Spleen (tissue), 11 donors: ENCODE measurements at regions not wholly inside any gene's neighbourhood (a gene's known extent, or its start where the extent isn't known, plus 50 kb on each side); places are given as distances from the start of the nearest gene placed in this dataset.

Experiments used
- DNase-seq: peaks from one replicate; pipeline ENCODE4 v3.0.0-alpha.2; 2020
- H3K27ac ChIP-seq, 8 donors: fragments of 200-600 bp; sonication (generic) in 7 of 8; 1 replicate in 4 of 8; 2 replicates in 4 of 8; pipeline versions ENCODE4 v1.5.0 to v1.8.0; 2016 to 2021; ENCODE audit warnings: inconsistent platforms in 4 of 8, mild to moderate bottlenecking in 4 of 8, moderate library complexity in 1 of 8
- H3K27me3 ChIP-seq, 7 donors: fragments of 200-600 bp; sonication (generic) in 6 of 7; replicated peaks in 1 of 7; 1 replicate in 4 of 7; 2 replicates in 3 of 7; pipeline versions ENCODE4 v1.5.0 to v1.8.0; 2016 to 2021; ENCODE audit warnings: inconsistent platforms in 3 of 7, mild to moderate bottlenecking in 1 of 7
- H3K36me3 ChIP-seq, 6 donors: fragments of 200-600 bp; sonication (generic) in 5 of 6; 1 replicate in 4 of 6; 2 replicates in 2 of 6; pipeline versions ENCODE4 v1.5.0 to v1.8.0; 2016 to 2021; ENCODE audit warnings: inconsistent platforms in 2 of 6
- H3K4me1 ChIP-seq, 6 donors: fragments of 200-600 bp; sonication (generic) in 5 of 6; 1 replicate in 3 of 6; 2 replicates in 3 of 6; pipeline versions ENCODE4 v1.5.0 to v1.8.0; 2016 to 2021; ENCODE audit warnings: inconsistent platforms in 3 of 6
- H3K4me3 ChIP-seq, 8 donors: fragments of 200-600 bp; sonication (generic) in 7 of 8; 1 replicate in 4 of 8; 2 replicates in 4 of 8; pipeline versions ENCODE4 v1.5.0 to v1.8.0; 2016 to 2021; ENCODE audit warnings: inconsistent platforms in 4 of 8, mild to moderate bottlenecking in 4 of 8, moderate library complexity in 2 of 8
- H3K9me3 ChIP-seq, 8 donors: fragments of 200-600 bp; sonication (generic) in 7 of 8; 1 replicate in 4 of 8; 2 replicates in 4 of 8; pipeline versions ENCODE4 v1.5.0 to v1.8.0; 2016 to 2021; ENCODE audit warnings: inconsistent platforms in 4 of 8
- POLR2A ChIP-seq, 3 donors: fragments of 450-650 bp; IDR thresholded peaks; one replicate each; pipeline ENCODE4 v1.5.1; 2017; ENCODE audit warnings: antibody characterized with exemption in 3 of 3, mild to moderate bottlenecking in 1 of 3
- POLR2AphosphoS5 ChIP-seq, 3 donors: sonication (generic); formaldehyde crosslinking; IDR thresholded peaks; one replicate each; pipeline ENCODE4 v1.5.1; 2017; ENCODE audit warnings: antibody characterized with exemption in 3 of 3
- WGBS, 5 donors: extraction: QIAGEN DNeasy Blood & Tissue Kit in 3 of 5; methylation state at CpG; one replicate each; pipeline versions ENCODE4 v1.1.5 to v1.1.7; 2013 to 2018; 5-methylcytosine and 5-hydroxymethylcytosine counted together
- intact Hi-C: fragments of 100-400 bp; cut with DNase I; formaldehyde crosslinking; loops from one replicate; pipeline ENCODE4 v1.15.0; 2023; ENCODE audit warnings: low total_unique reads
- TF ChIP-seq, protein P1 (sequence below), 11 experiments: fragments of 200-600 bp in 7 of 11; fragments of 450-650 bp in 4 of 11; sonication (generic) in 4 of 11; IDR thresholded peaks in 8 of 11; conservative IDR thresholded peaks in 3 of 11; 1 replicate in 7 of 11; 2 replicates in 4 of 11; pipeline versions ENCODE4 v1.4.0 to v1.8.0; 2016 to 2021; ENCODE audit warnings: antibody characterized with exemption in 11 of 11, inconsistent platforms in 4 of 11, mild to moderate bottlenecking in 1 of 11
- donor health status: healthy with polysubstance abuse.
- donor health status: DM: no; HTN: no; CAD: no; lungs with moderate emphysema.
- donor health status: DM: no; HTN: no; CAD: no.
- donor health status: Bipolar disorder and iron deficiency.
- donor health status: healthy.
- donor health status: DM: no; HTN: no; CAD: no.
- donor health status: DM: yes; HTN: yes; CAD: no.

DNA sequence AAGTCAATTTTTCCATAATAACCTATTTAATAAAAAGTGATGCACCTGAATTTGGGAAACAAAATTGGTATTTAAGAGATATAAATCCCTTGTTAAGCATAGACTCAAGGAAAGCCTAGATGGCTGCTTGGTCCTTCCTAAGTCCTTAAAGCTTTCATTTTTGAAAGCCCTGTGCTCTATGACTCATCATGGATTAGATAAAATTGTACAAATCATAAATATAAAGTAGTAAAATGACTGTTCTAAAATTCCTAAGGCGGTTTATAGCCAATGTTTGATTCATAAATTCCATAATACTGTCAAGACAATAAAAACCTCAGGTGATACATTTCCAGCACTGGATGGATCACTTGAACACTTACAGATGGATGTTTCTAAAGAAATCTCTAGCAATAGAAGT lies 730.8 kb upstream of the EPHA6 start:
- Histone ChIP-seq H3K27me3 (no peaks in the 10 kb centered on the region), H3K9me3 (peaks cover 0 to 27% (median 2%) of the 10 kb centered on the region in 8 donors), H3K27ac (no peak overlapping the region), H3K4me3 (no peak overlapping the region), H3K36me3 (no peaks in the 10 kb centered on the region), H3K4me1 (no peaks in the 10 kb centered on the region)
- WGBS, 5 donors: 73 to 81% (median 80%) methylated on average over 1 of the region's 1 CpG
- intact Hi-C loops: no loop called here
- TF ChIP-seq POLR2AphosphoS5 (IDR thresholded peaks at IDR 0.05) (no peak), POLR2A (IDR thresholded peaks at IDR 0.05) (no peak)
- TF ChIP-seq, protein P1, sequence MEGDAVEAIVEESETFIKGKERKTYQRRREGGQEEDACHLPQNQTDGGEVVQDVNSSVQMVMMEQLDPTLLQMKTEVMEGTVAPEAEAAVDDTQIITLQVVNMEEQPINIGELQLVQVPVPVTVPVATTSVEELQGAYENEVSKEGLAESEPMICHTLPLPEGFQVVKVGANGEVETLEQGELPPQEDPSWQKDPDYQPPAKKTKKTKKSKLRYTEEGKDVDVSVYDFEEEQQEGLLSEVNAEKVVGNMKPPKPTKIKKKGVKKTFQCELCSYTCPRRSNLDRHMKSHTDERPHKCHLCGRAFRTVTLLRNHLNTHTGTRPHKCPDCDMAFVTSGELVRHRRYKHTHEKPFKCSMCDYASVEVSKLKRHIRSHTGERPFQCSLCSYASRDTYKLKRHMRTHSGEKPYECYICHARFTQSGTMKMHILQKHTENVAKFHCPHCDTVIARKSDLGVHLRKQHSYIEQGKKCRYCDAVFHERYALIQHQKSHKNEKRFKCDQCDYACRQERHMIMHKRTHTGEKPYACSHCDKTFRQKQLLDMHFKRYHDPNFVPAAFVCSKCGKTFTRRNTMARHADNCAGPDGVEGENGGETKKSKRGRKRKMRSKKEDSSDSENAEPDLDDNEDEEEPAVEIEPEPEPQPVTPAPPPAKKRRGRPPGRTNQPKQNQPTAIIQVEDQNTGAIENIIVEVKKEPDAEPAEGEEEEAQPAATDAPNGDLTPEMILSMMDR (IDR thresholded peaks at IDR 0.05 in 8 of 11, conservative IDR thresholded peaks at IDR 0.05 in 3 of 11): no peak
- DNase-seq: no peak

DNA sequence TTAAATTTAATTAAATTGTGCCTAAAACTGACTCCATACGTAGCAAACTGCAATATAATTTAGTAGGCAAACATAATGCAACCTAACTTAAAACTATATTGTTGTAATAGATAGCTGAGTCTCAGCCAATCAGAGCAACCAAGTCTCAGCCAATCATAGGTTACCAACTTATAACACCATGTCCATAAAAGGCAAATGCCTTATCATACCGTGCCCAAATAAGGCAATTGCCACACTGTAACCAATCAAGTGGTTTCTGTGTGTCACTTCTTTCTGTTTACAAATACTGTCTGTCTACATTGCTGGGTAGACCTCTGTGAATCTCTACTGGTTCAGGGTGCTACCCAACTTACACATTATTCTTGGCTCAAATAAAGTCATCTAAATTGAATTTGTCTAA lies 728.4 kb upstream of the EPHA6 start:
- Histone ChIP-seq H3K4me1 (no peaks in the 10 kb centered on the region), H3K36me3 (no peaks in the 10 kb centered on the region), H3K27me3 (no peaks in the 10 kb centered on the region), H3K4me3 (no peak overlapping the region), H3K27ac (no peak overlapping the region), H3K9me3 (peaks cover 0 to 29% (median 3%) of the 10 kb centered on the region in 8 donors)
- no peak for DNase-seq
- no peak for TF ChIP-seq POLR2A (IDR thresholded peaks at IDR 0.05)
- TF ChIP-seq, protein P1 (IDR thresholded peaks at IDR 0.05 in 8 of 11, conservative IDR thresholded peaks at IDR 0.05 in 3 of 11): no peak
- TF ChIP-seq POLR2AphosphoS5 (IDR thresholded peaks at IDR 0.05): no peak
- intact Hi-C loops: no loop called here
- WGBS, 5 donors: 65 to 83% (median 73%) methylated on average over 2 of the region's 2 CpGs

DNA sequence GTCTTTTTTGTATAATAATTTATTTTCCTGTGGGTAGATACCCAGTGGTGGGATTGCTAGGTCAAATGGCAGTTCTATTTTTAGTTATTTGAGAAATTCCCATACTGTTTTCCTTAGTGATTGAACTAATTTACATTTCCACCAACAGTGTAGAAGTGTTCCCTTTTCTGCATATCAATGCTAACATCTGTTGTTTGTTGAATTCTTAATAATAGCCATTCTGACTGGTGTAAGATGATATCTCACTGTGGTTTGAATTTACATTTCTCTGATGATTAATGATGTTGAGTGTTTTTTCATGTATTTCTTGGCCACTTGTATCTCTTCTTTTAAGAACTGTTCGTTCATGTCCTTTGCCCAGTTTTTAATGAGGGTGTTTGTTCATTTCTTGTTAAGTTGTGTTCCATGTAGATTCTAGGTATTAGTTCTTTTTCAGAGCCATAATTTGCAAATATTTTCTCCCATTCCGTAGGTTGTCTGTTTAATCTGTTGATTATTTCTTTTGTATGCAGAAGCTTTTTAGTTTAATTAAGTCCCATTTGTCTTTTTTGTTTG lies 713.3 kb upstream of the EPHA6 start:
- 44 to 75% (median 52%) methylated on average over 2 of the region's 2 CpGs for WGBS, 5 donors
- Histone ChIP-seq H3K4me1 (no peaks in the 10 kb centered on the region), H3K36me3 (no peaks in the 10 kb centered on the region), H3K27ac (no peak overlapping the region), H3K4me3 (no peak overlapping the region), H3K9me3 (peaks cover 0 to 22% (median 13%) of the 10 kb centered on the region in 8 donors), H3K27me3 (no peaks in the 10 kb centered on the region)
- TF ChIP-seq POLR2AphosphoS5 (IDR thresholded peaks at IDR 0.05) (no peak), POLR2A (IDR thresholded peaks at IDR 0.05) (no peak)
- TF ChIP-seq, protein P1 (IDR thresholded peaks at IDR 0.05 in 8 of 11, conservative IDR thresholded peaks at IDR 0.05 in 3 of 11): no peak
- no peak for DNase-seq
- intact Hi-C loops: no loop called here

DNA sequence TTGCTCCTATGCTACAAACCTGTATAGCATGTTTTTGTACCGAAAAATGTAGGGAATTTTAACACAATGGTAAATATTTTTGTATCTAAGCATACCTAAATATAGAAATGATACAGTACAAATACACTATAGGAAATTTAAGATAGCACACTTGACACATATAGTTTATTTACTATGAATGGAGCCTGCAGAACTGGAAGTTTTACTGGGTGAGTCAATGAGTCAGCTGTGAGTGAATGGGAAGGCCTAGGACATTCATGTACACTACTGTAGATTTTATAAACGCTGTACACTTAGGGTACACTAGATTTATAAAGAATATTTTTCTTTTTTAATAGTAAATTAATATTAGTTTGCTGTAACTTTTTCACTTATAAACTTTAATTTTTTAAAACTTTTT lies 707.7 kb upstream of the EPHA6 start:
- intact Hi-C loops: no loop called here
- Histone ChIP-seq H3K36me3 (no peaks in the 10 kb centered on the region), H3K4me3 (no peak overlapping the region), H3K27me3 (no peaks in the 10 kb centered on the region), H3K4me1 (no peaks in the 10 kb centered on the region), H3K9me3 (no peaks in the 10 kb centered on the region), H3K27ac (no peak overlapping the region)
- no peak for DNase-seq
- 72 to 83% (median 74%) methylated on average over 2 of the region's 2 CpGs for WGBS, 5 donors
- TF ChIP-seq POLR2A (IDR thresholded peaks at IDR 0.05) (no peak), POLR2AphosphoS5 (IDR thresholded peaks at IDR 0.05) (no peak)
- TF ChIP-seq, protein P1 (IDR thresholded peaks at IDR 0.05 in 8 of 11, conservative IDR thresholded peaks at IDR 0.05 in 3 of 11): no peak
